Right forelimb (tissue), 1 donor: ENCODE measurements at regions not wholly inside any gene's neighbourhood (a gene's known extent, or its start where the extent isn't known, plus 50 kb on each side); places are given as distances from the start of the nearest gene placed in this dataset.
"Not testable (repeated sequence)": the region's sequence is repeated elsewhere in the genome, so short reads cannot be mapped to it uniquely, and the experiment has no call there.

ENCODE experiments used
- DNase-seq: peaks from one replicate; pipeline ENCODE4 v3.0.0-alpha.2; 2018

- not testable (repeated sequence) for DNase-seq
Observed at GRCh38 chr17:16842346-16842745, 129.6 kb downstream of the TNFRSF13B start.

DNA sequence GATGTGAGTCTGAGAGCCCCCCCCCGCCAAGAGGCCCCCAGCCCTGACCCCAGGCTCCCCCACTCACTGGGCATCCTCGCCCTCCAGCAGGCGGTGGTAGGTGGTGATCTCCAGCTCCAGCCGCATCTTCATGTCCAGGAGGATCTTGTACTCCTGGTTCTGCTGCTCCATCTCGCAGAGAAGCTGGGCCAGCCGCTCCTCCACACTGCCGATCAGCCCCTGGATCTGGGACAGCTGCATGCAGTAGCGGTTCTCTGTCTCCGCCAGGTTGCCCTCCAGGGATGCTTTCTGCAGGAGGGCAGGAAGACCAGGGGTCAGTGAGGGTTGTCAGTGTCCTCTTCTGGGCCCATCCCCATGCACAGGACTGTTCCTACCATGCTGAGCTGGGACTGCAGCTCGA lies 130.0 kb downstream of the TNFRSF13B start:
- DNase-seq: not testable (repeated sequence)

GRCh38 chr17:16840219-16840618 lies 131.7 kb downstream of the TNFRSF13B start:
- not testable (repeated sequence) for DNase-seq

DNA sequence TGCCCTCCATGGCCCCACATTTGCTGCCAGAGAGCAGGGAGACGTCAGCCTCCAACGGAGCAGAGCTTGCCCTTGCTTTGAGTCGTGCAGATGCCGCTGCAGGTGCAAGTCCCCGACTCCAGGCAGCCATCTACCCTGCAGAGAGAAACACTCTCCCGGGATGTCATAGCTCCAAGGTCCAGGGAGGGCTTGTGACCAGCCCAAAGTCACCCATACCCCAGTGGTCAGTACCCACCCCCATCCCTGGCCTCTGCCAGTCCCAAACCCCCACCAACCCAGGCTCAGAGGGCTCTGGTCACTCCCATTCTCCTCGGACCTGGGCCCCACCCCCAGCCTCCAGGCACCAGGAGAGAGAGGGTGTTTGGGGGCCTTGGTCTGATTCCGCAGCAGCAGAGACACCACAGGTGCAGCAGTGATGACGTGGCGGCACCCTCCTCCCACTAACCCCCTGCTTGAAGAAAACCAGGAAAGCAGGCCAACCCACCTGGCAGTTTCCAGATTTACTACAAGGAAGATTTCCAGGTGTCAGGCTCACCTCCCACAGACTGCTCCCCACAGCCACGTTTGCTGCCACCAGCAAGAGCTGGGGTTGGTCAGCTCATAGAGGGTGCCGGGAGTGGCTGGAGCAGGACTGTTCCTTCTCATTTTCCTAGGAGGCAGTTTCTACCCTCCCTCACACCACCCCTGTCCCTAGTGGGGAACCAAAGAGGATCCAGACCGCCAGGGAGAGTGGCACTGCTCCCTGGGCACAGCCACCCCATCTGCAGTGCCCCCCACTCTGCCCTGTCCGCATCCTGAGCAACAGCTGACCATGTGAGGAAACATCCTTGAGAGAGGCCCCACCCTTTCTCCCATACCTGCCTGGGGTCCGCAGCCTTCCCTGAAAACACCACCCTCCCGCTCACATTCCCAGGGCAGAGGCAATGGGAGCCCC lies 132.4 kb downstream of the TNFRSF13B start:
- DNase-seq: not testable (repeated sequence)

GRCh38 chr17:16838795-16839194 lies 133.1 kb downstream of the TNFRSF13B start:
- not testable (repeated sequence) for DNase-seq

GRCh38 chr17:16838287-16838686 lies 133.6 kb downstream of the TNFRSF13B start:
- not testable (repeated sequence) for DNase-seq

DNA sequence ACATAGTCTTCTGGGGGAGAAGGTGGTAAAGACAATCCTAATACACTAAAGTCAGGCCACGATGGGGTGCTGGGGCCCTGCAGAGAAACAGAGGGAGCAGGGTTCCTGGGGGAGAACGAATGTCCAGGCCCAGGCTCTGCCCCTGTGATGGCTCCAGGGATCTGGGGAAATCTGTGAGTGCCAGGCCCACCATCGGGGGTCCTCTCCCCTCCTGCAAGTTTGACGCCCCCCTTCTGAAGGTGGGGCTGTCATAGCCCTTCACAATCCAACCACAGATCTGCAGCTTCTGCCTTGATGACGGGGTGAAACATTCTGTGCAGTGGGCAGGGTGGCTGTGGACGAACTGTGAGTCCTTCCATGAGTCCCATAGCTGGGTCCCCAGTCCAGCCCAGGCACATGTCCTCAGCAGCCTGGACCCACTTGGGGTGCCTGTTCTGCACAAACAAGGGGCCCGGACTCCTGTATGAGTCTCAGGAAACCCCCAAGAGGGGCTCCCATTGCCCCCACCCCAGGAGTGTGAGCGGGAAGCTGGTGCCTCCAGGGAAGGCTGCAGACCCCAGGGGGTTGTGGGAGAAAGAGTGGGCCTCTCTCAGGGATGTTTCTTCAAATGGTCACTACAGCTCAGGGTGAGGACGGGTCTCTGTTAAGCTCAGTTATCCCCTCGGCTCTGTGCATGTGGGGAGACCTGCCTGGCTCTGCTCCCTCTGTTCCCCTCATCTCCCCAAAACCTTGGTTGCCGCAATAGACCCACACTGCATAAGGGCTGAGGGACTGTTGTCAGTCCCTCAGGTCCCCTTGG lies 134.3 kb downstream of the TNFRSF13B start:
- not testable (repeated sequence) for DNase-seq

DNA sequence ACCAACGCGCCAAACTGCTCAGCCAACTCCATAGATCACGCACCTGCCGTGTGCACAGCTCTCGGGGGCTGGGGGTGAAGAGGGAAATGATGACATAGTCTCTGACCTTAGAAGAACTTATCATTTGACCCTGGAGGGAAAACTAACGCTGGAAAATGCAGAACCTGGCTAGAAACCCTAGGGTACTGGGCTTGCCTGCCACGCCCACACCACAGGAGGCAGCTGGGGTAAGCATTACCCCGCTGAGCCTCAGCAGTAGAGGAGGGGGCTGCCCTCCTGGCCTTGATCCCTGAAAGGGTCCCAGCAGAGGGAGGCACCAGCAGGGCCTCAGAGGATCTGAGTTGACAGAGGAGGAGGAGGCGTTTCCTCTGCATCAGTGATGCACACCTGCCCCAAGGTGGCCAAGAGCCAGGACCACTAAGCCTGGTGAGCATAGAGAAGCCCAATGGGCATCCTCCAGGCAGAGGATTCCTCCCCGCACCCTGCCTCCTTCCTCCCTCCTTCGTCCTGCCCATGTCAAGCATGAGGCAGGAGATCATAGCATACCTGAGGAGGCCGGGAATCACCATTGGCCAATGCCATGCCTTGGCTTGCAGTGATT lies 135.5 kb downstream of the TNFRSF13B start:
- DNase-seq: not testable (repeated sequence)

GRCh38 chr17:16833517-16833916 lies 138.4 kb downstream of the TNFRSF13B start:
- not testable (repeated sequence) for DNase-seq

- not testable (repeated sequence) for DNase-seq
Observed at GRCh38 chr17:16832853-16833252, 139.1 kb downstream of the TNFRSF13B start.

GRCh38 chr17:16832206-16832605 lies 139.7 kb downstream of the TNFRSF13B start:
- not testable (repeated sequence) for DNase-seq

GRCh38 chr17:16830770-16831169 lies 140.7 kb downstream of the CCDC144A start:
- DNase-seq: not testable (repeated sequence)

DNA sequence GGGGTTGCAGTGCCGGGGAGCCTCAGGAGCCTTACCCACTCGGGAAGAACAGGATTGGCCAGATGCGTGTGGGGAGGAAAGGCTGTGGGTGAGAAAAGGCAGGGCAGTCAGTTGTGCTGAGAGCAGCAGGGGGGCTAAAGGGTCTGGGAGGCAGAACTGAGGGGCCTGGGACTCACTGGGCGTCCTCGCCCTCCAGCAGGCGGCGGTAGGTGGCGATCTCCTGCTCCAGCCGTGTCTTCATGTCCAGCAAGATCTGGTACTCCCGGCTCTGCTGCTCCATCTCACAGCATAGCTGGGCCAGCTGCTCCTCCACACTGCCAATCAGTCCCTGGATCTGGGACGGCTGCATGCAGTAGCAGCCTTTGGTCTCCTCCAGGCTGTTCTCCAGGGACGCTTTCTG lies 140.2 kb downstream of the CCDC144A start:
- DNase-seq: not testable (repeated sequence)
